ENCODE measurements at regions not wholly inside any gene's neighbourhood (a gene's known extent, or its start where the extent isn't known, plus 50 kb on each side); places are given as distances from the start of the nearest gene placed in this dataset.

DNA sequence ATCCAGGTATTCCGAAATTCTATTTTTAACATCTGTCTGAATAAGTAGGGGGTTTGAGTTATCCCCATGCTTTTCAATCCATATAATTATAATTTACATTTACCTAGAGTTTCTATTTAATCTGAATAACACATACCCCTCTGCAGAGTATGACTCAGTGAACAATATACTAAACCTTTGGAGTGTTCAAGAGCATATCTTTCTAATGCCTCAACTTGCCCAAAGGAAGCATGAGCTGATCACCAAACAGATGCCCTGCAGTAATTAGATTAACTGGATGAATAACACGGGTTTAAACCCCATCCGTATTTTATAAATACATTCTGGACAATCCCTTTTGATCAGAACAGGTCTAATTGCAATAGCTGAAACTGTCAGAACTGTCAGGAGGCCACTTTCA is 897.1 kb downstream of the TFAP2A start:
- Histone ChIP-seq H3K4me3 (ENCODE audit: low read depth in 2 of 2, low read length in 2 of 2) (no peak overlapping the region), H3K36me3 (ENCODE audit: control insufficient read depth, insufficient read depth, low read length) (no peaks in the 10 kb centered on the region), H3K27ac (ENCODE audit: low read length) (peak overlapping the region; percentile 23; the same call in 1 of the 2 replicates), H3K4me1 (ENCODE audit: control insufficient read depth, insufficient read depth, low read length) (peaks cover 24% of the 10 kb centered on the region), H3K9me3 (ENCODE audit: control insufficient read depth, insufficient read depth, low read depth, low read length) (no peaks in the 10 kb centered on the region), H3K27me3 (ENCODE audit: control insufficient read depth, insufficient read depth, low read length) (no peaks in the 10 kb centered on the region)
- ATAC-seq = no peak
- no peak for TF ChIP-seq POLR2AphosphoS5 (IDR thresholded peaks at IDR 0.05; ENCODE audit: low read depth, low read length)
- TF ChIP-seq, protein P1, sequence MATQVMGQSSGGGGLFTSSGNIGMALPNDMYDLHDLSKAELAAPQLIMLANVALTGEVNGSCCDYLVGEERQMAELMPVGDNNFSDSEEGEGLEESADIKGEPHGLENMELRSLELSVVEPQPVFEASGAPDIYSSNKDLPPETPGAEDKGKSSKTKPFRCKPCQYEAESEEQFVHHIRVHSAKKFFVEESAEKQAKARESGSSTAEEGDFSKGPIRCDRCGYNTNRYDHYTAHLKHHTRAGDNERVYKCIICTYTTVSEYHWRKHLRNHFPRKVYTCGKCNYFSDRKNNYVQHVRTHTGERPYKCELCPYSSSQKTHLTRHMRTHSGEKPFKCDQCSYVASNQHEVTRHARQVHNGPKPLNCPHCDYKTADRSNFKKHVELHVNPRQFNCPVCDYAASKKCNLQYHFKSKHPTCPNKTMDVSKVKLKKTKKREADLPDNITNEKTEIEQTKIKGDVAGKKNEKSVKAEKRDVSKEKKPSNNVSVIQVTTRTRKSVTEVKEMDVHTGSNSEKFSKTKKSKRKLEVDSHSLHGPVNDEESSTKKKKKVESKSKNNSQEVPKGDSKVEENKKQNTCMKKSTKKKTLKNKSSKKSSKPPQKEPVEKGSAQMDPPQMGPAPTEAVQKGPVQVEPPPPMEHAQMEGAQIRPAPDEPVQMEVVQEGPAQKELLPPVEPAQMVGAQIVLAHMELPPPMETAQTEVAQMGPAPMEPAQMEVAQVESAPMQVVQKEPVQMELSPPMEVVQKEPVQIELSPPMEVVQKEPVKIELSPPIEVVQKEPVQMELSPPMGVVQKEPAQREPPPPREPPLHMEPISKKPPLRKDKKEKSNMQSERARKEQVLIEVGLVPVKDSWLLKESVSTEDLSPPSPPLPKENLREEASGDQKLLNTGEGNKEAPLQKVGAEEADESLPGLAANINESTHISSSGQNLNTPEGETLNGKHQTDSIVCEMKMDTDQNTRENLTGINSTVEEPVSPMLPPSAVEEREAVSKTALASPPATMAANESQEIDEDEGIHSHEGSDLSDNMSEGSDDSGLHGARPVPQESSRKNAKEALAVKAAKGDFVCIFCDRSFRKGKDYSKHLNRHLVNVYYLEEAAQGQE (IDR thresholded peaks at IDR 0.05; ENCODE audit: insufficient read depth in 1 of 2, low read depth in 2 of 2, low read length in 1 of 2) = no peak
- no peak for TF ChIP-seq TCF7L2 (IDR thresholded peaks at IDR 0.05; ENCODE audit: low read depth, low read length)
- TF ChIP-seq, protein P2, sequence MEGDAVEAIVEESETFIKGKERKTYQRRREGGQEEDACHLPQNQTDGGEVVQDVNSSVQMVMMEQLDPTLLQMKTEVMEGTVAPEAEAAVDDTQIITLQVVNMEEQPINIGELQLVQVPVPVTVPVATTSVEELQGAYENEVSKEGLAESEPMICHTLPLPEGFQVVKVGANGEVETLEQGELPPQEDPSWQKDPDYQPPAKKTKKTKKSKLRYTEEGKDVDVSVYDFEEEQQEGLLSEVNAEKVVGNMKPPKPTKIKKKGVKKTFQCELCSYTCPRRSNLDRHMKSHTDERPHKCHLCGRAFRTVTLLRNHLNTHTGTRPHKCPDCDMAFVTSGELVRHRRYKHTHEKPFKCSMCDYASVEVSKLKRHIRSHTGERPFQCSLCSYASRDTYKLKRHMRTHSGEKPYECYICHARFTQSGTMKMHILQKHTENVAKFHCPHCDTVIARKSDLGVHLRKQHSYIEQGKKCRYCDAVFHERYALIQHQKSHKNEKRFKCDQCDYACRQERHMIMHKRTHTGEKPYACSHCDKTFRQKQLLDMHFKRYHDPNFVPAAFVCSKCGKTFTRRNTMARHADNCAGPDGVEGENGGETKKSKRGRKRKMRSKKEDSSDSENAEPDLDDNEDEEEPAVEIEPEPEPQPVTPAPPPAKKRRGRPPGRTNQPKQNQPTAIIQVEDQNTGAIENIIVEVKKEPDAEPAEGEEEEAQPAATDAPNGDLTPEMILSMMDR (IDR thresholded peaks at IDR 0.05) = no peak
- TF ChIP-seq SIN3A (IDR thresholded peaks at IDR 0.05; ENCODE audit: borderline replicate concordance, insufficient read depth, low read depth, low read length) = no peak
- in situ Hi-C loops (cut with HindIII; ENCODE audit: low pct_unique_long_range_greater_than_20kb, low sequenced_read_pairs) (no loop called here), intact Hi-C loops (cut with micrococcal nuclease; ENCODE audit: unreplicated experiment) (no loop called here)
- POLR2A ChIA-PET = no interaction called here
- no TSS peak for BruUV-seq (replicated peaks)
- DNase-seq (ENCODE audit: low read depth, low spot score) = no peak
- CTCF ChIA-PET = interaction anchor here (0.6 kb wide), 1 partner anchor 968 kb away, joined by 3 read pairs; no protein-coding TSS in a partner anchor

DNA sequence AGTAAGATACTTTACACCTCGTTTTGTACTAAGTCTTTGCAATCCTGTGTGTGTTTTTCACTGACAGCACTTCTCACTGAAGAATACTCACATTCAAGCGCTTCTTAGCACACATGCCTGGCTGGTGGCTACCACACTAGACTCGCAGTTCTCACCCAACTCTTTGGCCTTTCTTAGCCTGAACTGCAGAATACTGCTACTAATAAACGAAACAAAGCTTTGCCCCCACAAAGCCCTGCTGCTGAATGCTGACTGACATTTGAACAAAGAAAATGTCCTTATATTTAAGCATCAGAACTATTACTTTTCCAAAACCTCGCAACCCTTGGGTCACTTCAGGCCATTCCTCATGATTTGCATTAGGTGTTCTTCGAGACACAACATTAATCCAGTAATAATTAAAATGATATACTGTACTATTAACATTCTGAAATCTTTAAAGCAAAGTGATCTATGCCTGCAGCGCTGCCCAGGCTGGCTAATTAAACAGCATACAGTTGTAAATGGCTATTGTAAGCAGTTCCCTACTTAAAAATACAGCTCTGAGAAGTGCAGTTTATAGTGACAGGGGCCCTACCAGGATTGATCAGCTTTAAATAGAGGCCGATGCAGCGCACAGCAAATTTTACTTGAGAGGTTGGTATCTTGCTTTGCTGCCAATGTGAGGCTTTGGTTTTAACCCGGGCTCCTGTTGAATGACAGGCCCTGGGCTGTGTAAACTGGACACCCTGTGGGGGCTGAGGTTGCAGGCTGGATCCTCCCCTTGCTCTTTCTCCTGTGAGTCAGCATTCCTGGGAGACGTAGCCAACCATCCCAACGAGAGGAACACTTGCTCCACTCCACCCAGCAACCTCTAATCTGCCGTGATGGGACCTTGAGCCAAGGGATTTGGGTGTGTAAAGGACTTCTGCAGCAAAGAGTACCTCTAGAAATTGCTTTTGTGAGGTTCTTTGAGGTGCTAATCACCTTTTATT is 899.0 kb downstream of the TFAP2A start:
- Histone ChIP-seq H3K9me3 (ENCODE audit: control insufficient read depth, insufficient read depth, low read depth, low read length) (no peaks in the 10 kb centered on the region; the same call in 1 of the 2 replicates), H3K36me3 (ENCODE audit: control insufficient read depth, insufficient read depth, low read length) (no peaks in the 10 kb centered on the region), H3K27me3 (ENCODE audit: control insufficient read depth, insufficient read depth, low read length) (no peaks in the 10 kb centered on the region), H3K4me1 (ENCODE audit: control insufficient read depth, insufficient read depth, low read length) (peaks cover 21% of the 10 kb centered on the region), H3K27ac (ENCODE audit: low read length) (peak overlapping the region; percentile 87), H3K4me3 (ENCODE audit: low read depth in 2 of 2, low read length in 2 of 2) (peak overlapping the region in 1 of 2 experiments; percentile 4; a peak in 1 of 4 replicates)
- ChIA-PET CTCF (no interaction called here), POLR2A (no interaction called here)
- DNase-seq (ENCODE audit: low read depth, low spot score) (no peak), ATAC-seq (peak; percentile 96)
- TF ChIP-seq TCF7L2 (IDR thresholded peaks at IDR 0.05; ENCODE audit: low read depth, low read length) = no peak
- TF ChIP-seq POLR2AphosphoS5 (IDR thresholded peaks at IDR 0.05; ENCODE audit: low read depth, low read length) = peak; percentile 23; the same call in 1 of the 2 replicates
- BruUV-seq (replicated peaks) = no TSS peak
- in situ Hi-C loops (cut with HindIII; ENCODE audit: low pct_unique_long_range_greater_than_20kb, low sequenced_read_pairs) (no loop called here), intact Hi-C loops (cut with micrococcal nuclease; ENCODE audit: unreplicated experiment) (no loop called here)

All from Panc1 (cell line).